ENCODE measurements at regions not wholly inside any gene's neighbourhood (a gene's known extent, or its start where the extent isn't known, plus 50 kb on each side); places are given as distances from the start of the nearest gene placed in this dataset.
A peak's percentile ranks its signal among the peaks of the same experiment; 100 is the strongest.

- no peak for DNase-seq (ENCODE audit: low read depth in 3 of 3, low spot score in 2 of 3)
Observed at GRCh38 chr13:109646423-109646822, 140.0 kb downstream of the IRS2 start.

- no peak for DNase-seq (ENCODE audit: low read depth in 3 of 3, low spot score in 2 of 3)
Observed at GRCh38 chr13:109645831-109646230, 140.6 kb downstream of the IRS2 start.

- DNase-seq (ENCODE audit: low read depth in 3 of 3, low spot score in 2 of 3): no peak
Observed at GRCh38 chr13:109644956-109645355, 141.4 kb downstream of the IRS2 start.

- DNase-seq (ENCODE audit: low read depth in 3 of 3, low spot score in 2 of 3): no peak
Observed at GRCh38 chr13:109644069-109644750, 142.2 kb downstream of the IRS2 start.

GRCh38 chr13:109642358-109642757 is 144.0 kb downstream of the IRS2 start:
- no peak for DNase-seq (ENCODE audit: low read depth in 3 of 3, low spot score in 2 of 3)

- DNase-seq (ENCODE audit: low read depth in 3 of 3, low spot score in 2 of 3): no peak
Observed at GRCh38 chr13:109636736-109637135, 149.6 kb downstream of the IRS2 start.

- DNase-seq (ENCODE audit: low read depth in 3 of 3, low spot score in 2 of 3): no peak
Observed at GRCh38 chr13:109631069-109631468, 155.3 kb downstream of the IRS2 start.

GRCh38 chr13:109630271-109630670 is 156.1 kb downstream of the IRS2 start:
- no peak for DNase-seq (ENCODE audit: low read depth in 3 of 3, low spot score in 2 of 3)

- no peak for DNase-seq (ENCODE audit: low read depth in 3 of 3, low spot score in 2 of 3)
Observed at GRCh38 chr13:109629737-109630136, 156.6 kb downstream of the IRS2 start.

GRCh38 chr13:109628251-109628699 is 158.1 kb downstream of the IRS2 start:
- DNase-seq (ENCODE audit: low read depth in 3 of 3, low spot score in 2 of 3): no peak

- no peak for DNase-seq (ENCODE audit: low read depth in 3 of 3, low spot score in 2 of 3)
Observed at GRCh38 chr13:109627649-109628048, 158.7 kb downstream of the IRS2 start.

GRCh38 chr13:109626386-109627171 is 159.8 kb downstream of the IRS2 start:
- no peak for DNase-seq (ENCODE audit: low read depth in 3 of 3, low spot score in 2 of 3)

- no peak for DNase-seq (ENCODE audit: low read depth in 3 of 3, low spot score in 2 of 3)
Observed at GRCh38 chr13:109625156-109625555, 161.2 kb downstream of the IRS2 start.

GRCh38 chr13:109622006-109622405 is 164.4 kb downstream of the IRS2 start:
- no peak for DNase-seq (ENCODE audit: low read depth in 3 of 3, low spot score in 2 of 3)

- no peak for DNase-seq (ENCODE audit: low read depth in 3 of 3, low spot score in 2 of 3)
Observed at GRCh38 chr13:109615721-109616420, 170.5 kb downstream of the IRS2 start.

- DNase-seq (ENCODE audit: low read depth in 3 of 3, low spot score in 2 of 3): no peak
Observed at GRCh38 chr13:109611912-109612691, 174.3 kb downstream of the IRS2 start.

GRCh38 chr13:109610517-109610916 is 175.9 kb downstream of the IRS2 start:
- DNase-seq (ENCODE audit: low read depth in 3 of 3, low spot score in 2 of 3): no peak

- DNase-seq (ENCODE audit: low read depth in 3 of 3, low spot score in 2 of 3): peak in 2 of 3 donors; percentile 2 to 5
Observed at GRCh38 chr13:109608503-109608902, 177.9 kb downstream of the IRS2 start.

GRCh38 chr13:109608059-109608458 is 178.3 kb downstream of the IRS2 start:
- DNase-seq (ENCODE audit: low read depth in 3 of 3, low spot score in 2 of 3): no peak

GRCh38 chr13:109606520-109606919 is 179.9 kb downstream of the IRS2 start:
- no peak for DNase-seq (ENCODE audit: low read depth in 3 of 3, low spot score in 2 of 3)

GRCh38 chr13:109605846-109606245 is 180.5 kb downstream of the IRS2 start:
- DNase-seq (ENCODE audit: low read depth in 3 of 3, low spot score in 2 of 3): no peak

Data from right renal cortex interstitium (tissue), 3 donors.